SK-N-SH (cell line): ENCODE measurements at regions not wholly inside any gene's neighbourhood (a gene's known extent, or its start where the extent isn't known, plus 50 kb on each side); places are given as distances from the start of the nearest gene placed in this dataset.

Source experiments
- CTCF ChIA-PET: fragments of 300-600, 350-600 bp; formaldehyde crosslinking; extraction: SDS; loops from one replicate; lab custom pipeline; 2021; lab: Yijun Ruan, JAX
- POLR2A ChIA-PET: fragments of 350-600 bp; sonication (Branson Sonifier 250); formaldehyde crosslinking; extraction: SDS; loops from one replicate; lab custom pipeline; 2020; ENCODE audit warnings: antibody characterized with exemption, inconsistent platforms; lab: Yijun Ruan, JAX
- DNase-seq: peaks from one replicate; pipeline ENCODE4 v3.0.0; 2012
- H2AFZ ChIP-seq: fragments of 200-600 bp; sonication (generic); 2 replicates; pipeline ENCODE4 v1.8.1; 2016; ENCODE audit warnings: antibody characterized with exemption, mild to moderate bottlenecking, low read depth
- H3F3A ChIP-seq: fragments of 200-600 bp; sonication (generic); replicated peaks from 2 replicates; pipeline ENCODE3; 2016; ENCODE audit warnings: antibody characterized with exemption, mild to moderate bottlenecking; ENCODE audit not compliant: insufficient read depth
- H3K27ac ChIP-seq, 2 experiments: fragments of 200-500 bp in 1 of 2; fragments of 200-600 bp in 1 of 2; sonication (Bioruptor generic) in 1 of 2; sonication (generic), shearing (Covaris generic) in 1 of 2; 2 replicates each; pipeline versions ENCODE4 v1.5.1 to v1.6.1; 2014 to 2016; ENCODE audit warnings: low read depth in 2 of 2, inconsistent platforms in 1 of 2, low read length in 1 of 2, mild to moderate bottlenecking in 1 of 2, mixed read lengths in 1 of 2
- H3K27me3 ChIP-seq: fragments of 200-600 bp; sonication (generic), shearing (Covaris generic); 2 replicates; pipeline ENCODE4 v1.6.1; 2016; ENCODE audit warnings: mixed run types; ENCODE audit not compliant: insufficient read depth
- H3K36me3 ChIP-seq, 2 experiments: fragments of 200-500 bp in 1 of 2; fragments of 200-600 bp in 1 of 2; sonication (Bioruptor generic) in 1 of 2; sonication (generic) in 1 of 2; replicated peaks in 1 of 2; 2 replicates each; pipeline versions ENCODE3 to v1.5.1; 2014 to 2016; ENCODE audit warnings: low read length in 1 of 2, mild to moderate bottlenecking in 1 of 2; ENCODE audit not compliant: insufficient read depth in 2 of 2, control insufficient read depth in 1 of 2
- H3K4me1 ChIP-seq, 2 experiments: fragments of 200-500 bp in 1 of 2; fragments of 200-600 bp in 1 of 2; sonication (Bioruptor generic) in 1 of 2; sonication (generic), shearing (Covaris generic) in 1 of 2; 2 replicates each; pipeline versions ENCODE4 v1.5.1 to v1.6.1; 2014 to 2016; ENCODE audit warnings: low read depth in 1 of 2, low read length in 1 of 2, mixed run types in 1 of 2; ENCODE audit not compliant: insufficient read depth in 2 of 2, control insufficient read depth in 1 of 2
- H3K4me2 ChIP-seq: fragments of 200-600 bp; sonication (generic), shearing (Covaris generic); 2 replicates; pipeline ENCODE4 v1.6.1; 2017; ENCODE audit warnings: mixed run types
- H3K4me3 ChIP-seq, 2 experiments: fragments of 200-500 bp in 1 of 2; fragments of 200-600 bp in 1 of 2; sonication (Bioruptor generic) in 1 of 2; sonication (generic), shearing (Covaris generic) in 1 of 2; 2 replicates each; pipeline versions ENCODE4 v1.5.1 to v1.8.1; 2014 to 2016; ENCODE audit warnings: low read depth in 2 of 2, inconsistent platforms in 1 of 2, low read length in 1 of 2, mild to moderate bottlenecking in 1 of 2, mixed read lengths in 1 of 2, moderate library complexity in 1 of 2
- H3K79me2 ChIP-seq: fragments of 200-600 bp; sonication (generic); 2 replicates; pipeline ENCODE4 v1.8.1; 2017; ENCODE audit warnings: mild to moderate bottlenecking; ENCODE audit not compliant: insufficient read depth
- H3K9ac ChIP-seq: fragments of 200-600 bp; sonication (generic); 2 replicates; pipeline ENCODE4 v1.6.1; 2017; ENCODE audit warnings: mixed run types
- H3K9me2 ChIP-seq: fragments of 200-600 bp; sonication (generic); 2 replicates; pipeline ENCODE4 v1.6.1; 2017; ENCODE audit warnings: mixed run types
- H3K9me3 ChIP-seq: fragments of 200-600 bp; sonication (generic); 2 replicates; pipeline ENCODE4 v1.6.1; 2017; ENCODE audit warnings: mixed run types, mild to moderate bottlenecking, moderate library complexity
- H4K20me1 ChIP-seq: fragments of 200-600 bp; sonication (generic); 2 replicates; pipeline ENCODE4 v1.6.1; 2017; ENCODE audit warnings: mild to moderate bottlenecking, mixed run types; ENCODE audit not compliant: insufficient read depth
- ELF1 ChIP-seq: IDR thresholded peaks from 2 replicates; pipeline ENCODE4 v1.4.0; 2012
- EP300 ChIP-seq, 2 experiments: IDR thresholded peaks; 2 replicates each; pipeline versions ENCODE4 v1.4.0 to v1.6.1; 2012; ENCODE audit warnings: borderline replicate concordance in 1 of 2, low read depth in 1 of 2, low read length in 1 of 2
- FOSL2 ChIP-seq: IDR thresholded peaks from 2 replicates; pipeline ENCODE4 v1.4.0; 2012; ENCODE audit warnings: low read depth, mild to moderate bottlenecking, moderate library complexity, borderline replicate concordance
- FOXM1 ChIP-seq: IDR thresholded peaks from 2 replicates; pipeline ENCODE4 v1.4.0; 2012; ENCODE audit warnings: low read depth, mild to moderate bottlenecking
- GABPA ChIP-seq: IDR thresholded peaks from 2 replicates; pipeline ENCODE4 v1.4.0; 2012; ENCODE audit warnings: low read depth, mild to moderate bottlenecking
- JUND ChIP-seq: IDR thresholded peaks from 2 replicates; pipeline ENCODE4 v1.4.0; 2012
- MEF2A ChIP-seq: IDR thresholded peaks from 2 replicates; pipeline ENCODE4 v1.4.0; 2012; ENCODE audit warnings: low read depth, borderline replicate concordance
- NFIC ChIP-seq: IDR thresholded peaks from 2 replicates; pipeline ENCODE4 v1.4.0; 2012; ENCODE audit warnings: borderline replicate concordance
- POLR2AphosphoS5 ChIP-seq: IDR thresholded peaks from 2 replicates; pipeline ENCODE4 v1.6.1; 2012; ENCODE audit warnings: low read depth, low read length
- RAD21 ChIP-seq: IDR thresholded peaks from 2 replicates; pipeline ENCODE4 v1.6.1; 2012; ENCODE audit warnings: mild to moderate bottlenecking, low read length
- SIN3A ChIP-seq: IDR thresholded peaks from 2 replicates; pipeline ENCODE4 v1.6.1; 2012; ENCODE audit warnings: low read depth, mild to moderate bottlenecking, low read length, moderate library complexity, borderline replicate concordance
- SMC3 ChIP-seq: IDR thresholded peaks from 2 replicates; pipeline ENCODE4 v1.6.1; 2012; ENCODE audit warnings: low read depth, low read length, improper control_type of control experiment
- TAF1 ChIP-seq: IDR thresholded peaks from 2 replicates; pipeline ENCODE4 v1.6.1; 2012; ENCODE audit warnings: low read depth, mild to moderate bottlenecking, low read length, moderate library complexity, borderline replicate concordance
- TEAD4 ChIP-seq: IDR thresholded peaks from 2 replicates; pipeline ENCODE4 v1.4.0; 2012; ENCODE audit warnings: mild to moderate bottlenecking, borderline replicate concordance; ENCODE audit not compliant: insufficient read depth
- USF2 ChIP-seq: fragments of 150-350 bp; IDR thresholded peaks from 2 replicates; pipeline ENCODE4 v1.6.1; 2017; ENCODE audit warnings: antibody characterized with exemption, low read length, low read depth, borderline replicate concordance
- WGBS: methylation state at CpG from one replicate; pipeline ENCODE4 v1.1.6; 2017; ENCODE audit warnings: low lambda C conversion rate; 5-methylcytosine and 5-hydroxymethylcytosine counted together
- TF ChIP-seq, protein P1 (sequence below): IDR thresholded peaks from 2 replicates; pipeline ENCODE4 v1.6.1; 2012; ENCODE audit warnings: mild to moderate bottlenecking, low read depth, low read length, moderate library complexity
- TF ChIP-seq, protein P2 (sequence below): IDR thresholded peaks from 2 replicates; pipeline ENCODE4 v1.4.0; 2012; ENCODE audit warnings: low read depth
- TF ChIP-seq, protein P3 (sequence below): IDR thresholded peaks from 2 replicates; pipeline ENCODE4 v1.4.0; 2012; ENCODE audit warnings: low read depth, borderline replicate concordance

- Histone ChIP-seq H4K20me1 (no peaks in the 10 kb centered on the region), H3K9me2 (no peaks in the 10 kb centered on the region), H3K4me1 (no peaks in the 10 kb centered on the region), H2AFZ (no peak overlapping the region), H3K4me3 (no peak overlapping the region), H3K9ac (no peak overlapping the region), H3K9me3 (no peaks in the 10 kb centered on the region), H3K27ac (no peak overlapping the region), H3K4me2 (no peak overlapping the region), H3F3A (no peaks in the 10 kb centered on the region), H3K36me3 (no peaks in the 10 kb centered on the region), H3K79me2 (no peaks in the 10 kb centered on the region), H3K27me3 (no peaks in the 10 kb centered on the region)
- TF ChIP-seq, protein P1, sequence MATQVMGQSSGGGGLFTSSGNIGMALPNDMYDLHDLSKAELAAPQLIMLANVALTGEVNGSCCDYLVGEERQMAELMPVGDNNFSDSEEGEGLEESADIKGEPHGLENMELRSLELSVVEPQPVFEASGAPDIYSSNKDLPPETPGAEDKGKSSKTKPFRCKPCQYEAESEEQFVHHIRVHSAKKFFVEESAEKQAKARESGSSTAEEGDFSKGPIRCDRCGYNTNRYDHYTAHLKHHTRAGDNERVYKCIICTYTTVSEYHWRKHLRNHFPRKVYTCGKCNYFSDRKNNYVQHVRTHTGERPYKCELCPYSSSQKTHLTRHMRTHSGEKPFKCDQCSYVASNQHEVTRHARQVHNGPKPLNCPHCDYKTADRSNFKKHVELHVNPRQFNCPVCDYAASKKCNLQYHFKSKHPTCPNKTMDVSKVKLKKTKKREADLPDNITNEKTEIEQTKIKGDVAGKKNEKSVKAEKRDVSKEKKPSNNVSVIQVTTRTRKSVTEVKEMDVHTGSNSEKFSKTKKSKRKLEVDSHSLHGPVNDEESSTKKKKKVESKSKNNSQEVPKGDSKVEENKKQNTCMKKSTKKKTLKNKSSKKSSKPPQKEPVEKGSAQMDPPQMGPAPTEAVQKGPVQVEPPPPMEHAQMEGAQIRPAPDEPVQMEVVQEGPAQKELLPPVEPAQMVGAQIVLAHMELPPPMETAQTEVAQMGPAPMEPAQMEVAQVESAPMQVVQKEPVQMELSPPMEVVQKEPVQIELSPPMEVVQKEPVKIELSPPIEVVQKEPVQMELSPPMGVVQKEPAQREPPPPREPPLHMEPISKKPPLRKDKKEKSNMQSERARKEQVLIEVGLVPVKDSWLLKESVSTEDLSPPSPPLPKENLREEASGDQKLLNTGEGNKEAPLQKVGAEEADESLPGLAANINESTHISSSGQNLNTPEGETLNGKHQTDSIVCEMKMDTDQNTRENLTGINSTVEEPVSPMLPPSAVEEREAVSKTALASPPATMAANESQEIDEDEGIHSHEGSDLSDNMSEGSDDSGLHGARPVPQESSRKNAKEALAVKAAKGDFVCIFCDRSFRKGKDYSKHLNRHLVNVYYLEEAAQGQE = no peak
- TF ChIP-seq MEF2A = no peak
- TF ChIP-seq RAD21 = no peak
- no peak for TF ChIP-seq SIN3A
- no peak for TF ChIP-seq FOSL2
- no peak for TF ChIP-seq FOXM1
- TF ChIP-seq TEAD4 = no peak
- TF ChIP-seq GABPA = no peak
- TF ChIP-seq ELF1 = no peak
- no peak for TF ChIP-seq POLR2AphosphoS5
- no peak for TF ChIP-seq SMC3
- TF ChIP-seq, protein P2, sequence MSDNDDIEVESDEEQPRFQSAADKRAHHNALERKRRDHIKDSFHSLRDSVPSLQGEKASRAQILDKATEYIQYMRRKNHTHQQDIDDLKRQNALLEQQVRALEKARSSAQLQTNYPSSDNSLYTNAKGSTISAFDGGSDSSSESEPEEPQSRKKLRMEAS = no peak
- TF ChIP-seq, protein P3, sequence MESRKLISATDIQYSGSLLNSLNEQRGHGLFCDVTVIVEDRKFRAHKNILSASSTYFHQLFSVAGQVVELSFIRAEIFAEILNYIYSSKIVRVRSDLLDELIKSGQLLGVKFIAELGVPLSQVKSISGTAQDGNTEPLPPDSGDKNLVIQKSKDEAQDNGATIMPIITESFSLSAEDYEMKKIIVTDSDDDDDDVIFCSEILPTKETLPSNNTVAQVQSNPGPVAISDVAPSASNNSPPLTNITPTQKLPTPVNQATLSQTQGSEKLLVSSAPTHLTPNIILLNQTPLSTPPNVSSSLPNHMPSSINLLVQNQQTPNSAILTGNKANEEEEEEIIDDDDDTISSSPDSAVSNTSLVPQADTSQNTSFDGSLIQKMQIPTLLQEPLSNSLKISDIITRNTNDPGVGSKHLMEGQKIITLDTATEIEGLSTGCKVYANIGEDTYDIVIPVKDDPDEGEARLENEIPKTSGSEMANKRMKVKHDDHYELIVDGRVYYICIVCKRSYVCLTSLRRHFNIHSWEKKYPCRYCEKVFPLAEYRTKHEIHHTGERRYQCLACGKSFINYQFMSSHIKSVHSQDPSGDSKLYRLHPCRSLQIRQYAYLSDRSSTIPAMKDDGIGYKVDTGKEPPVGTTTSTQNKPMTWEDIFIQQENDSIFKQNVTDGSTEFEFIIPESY = no peak
- TF ChIP-seq EP300 (IDR thresholded peaks at IDR 0.05; ENCODE audit: borderline replicate concordance in 1 of 2, low read depth in 1 of 2, low read length in 1 of 2) = no peak
- no peak for TF ChIP-seq JUND
- no peak for TF ChIP-seq NFIC
- TF ChIP-seq TAF1 = no peak
- TF ChIP-seq USF2 = no peak
- POLR2A ChIA-PET = no interaction called here
- CTCF ChIA-PET = interaction anchor here (1.1 to 1.7 kb wide), 4 partner anchors 11 to 35 kb away, joined by 3 to 8 read pairs (median 4); no protein-coding TSS in a partner anchor
- WGBS = 34% methylated on average over 5 of the region's 5 CpGs
- no peak for DNase-seq
Measured at GRCh38 chr20:54716174-54716747, 240.9 kb downstream of the DOK5 start.
